Loucy (cell line): ENCODE measurements at regions not wholly inside any gene's neighbourhood (a gene's known extent, or its start where the extent isn't known, plus 50 kb on each side); places are given as distances from the start of the nearest gene placed in this dataset.

ENCODE experiments used
- CTCF ChIP-seq: fragments of 200-600 bp; sonication (generic); conservative IDR thresholded peaks from 2 replicates; pipeline ENCODE4 v1.5.1; 2014; ENCODE audit warnings: mild to moderate bottlenecking, antibody characterized with exemption, low read length
- EZH2phosphoT487 ChIP-seq: fragments of 200-600 bp; IDR thresholded peaks from 2 replicates; pipeline ENCODE4 v1.6.1; 2018; ENCODE audit warnings: antibody characterized with exemption, mild to moderate bottlenecking, moderate library complexity, borderline replicate concordance

- TF ChIP-seq CTCF (no peak), EZH2phosphoT487 (no peak)
Observed at GRCh38 chr2:152971685-152972084, 253.3 kb downstream of the ARL6IP6 start.
